Inflammatory macrophage (primary cell): ENCODE measurements at regions not wholly inside any gene's neighbourhood (a gene's known extent, or its start where the extent isn't known, plus 50 kb on each side); places are given as distances from the start of the nearest gene placed in this dataset.

Source experiments
- DNase-seq, 2 donors: peaks; one replicate each; pipeline ENCODE4 v3.0.0-alpha.2; 2020 to 2022

DNA sequence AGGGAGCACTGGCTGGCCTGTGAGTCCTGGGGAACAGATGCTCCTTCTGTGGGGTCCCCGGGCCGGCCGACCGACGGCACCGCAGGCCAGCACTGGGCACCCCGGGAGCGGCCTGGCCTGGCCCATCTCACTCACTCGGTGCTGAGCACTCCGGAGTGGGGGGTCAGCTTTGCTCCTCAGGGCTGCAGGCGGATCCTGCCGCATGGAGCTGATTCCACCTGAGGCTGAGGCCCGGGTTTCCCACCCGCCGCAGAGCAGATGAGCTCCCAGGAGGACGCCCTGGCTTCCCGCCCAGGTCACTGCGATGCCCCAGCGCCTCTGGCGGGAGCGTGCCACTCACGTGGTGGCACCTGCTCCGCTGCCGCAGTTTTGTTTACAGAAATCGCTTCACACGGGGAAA lies 418.6 kb downstream of the GALR1 start:
- DNase-seq = no peak

DNA sequence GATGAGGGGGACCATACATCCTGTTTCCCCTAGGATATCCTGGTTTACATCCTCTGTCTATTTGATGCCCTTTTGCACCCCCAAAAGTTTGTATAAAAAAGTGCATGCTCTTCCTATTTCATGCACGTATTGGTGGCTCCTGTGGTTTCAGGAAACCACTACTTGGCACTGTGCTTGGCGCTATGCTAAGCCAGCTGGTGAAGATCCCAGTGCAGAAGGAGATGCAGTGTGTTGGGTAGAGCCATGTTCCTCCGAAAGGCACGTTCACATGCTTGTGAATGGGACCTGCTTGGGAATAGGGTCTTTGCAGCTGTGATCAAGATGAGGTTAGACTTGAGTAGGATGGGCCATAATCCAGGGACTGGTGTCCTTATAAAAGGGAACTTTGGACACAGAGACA lies 419.7 kb downstream of the GALR1 start:
- no peak for DNase-seq

DNA sequence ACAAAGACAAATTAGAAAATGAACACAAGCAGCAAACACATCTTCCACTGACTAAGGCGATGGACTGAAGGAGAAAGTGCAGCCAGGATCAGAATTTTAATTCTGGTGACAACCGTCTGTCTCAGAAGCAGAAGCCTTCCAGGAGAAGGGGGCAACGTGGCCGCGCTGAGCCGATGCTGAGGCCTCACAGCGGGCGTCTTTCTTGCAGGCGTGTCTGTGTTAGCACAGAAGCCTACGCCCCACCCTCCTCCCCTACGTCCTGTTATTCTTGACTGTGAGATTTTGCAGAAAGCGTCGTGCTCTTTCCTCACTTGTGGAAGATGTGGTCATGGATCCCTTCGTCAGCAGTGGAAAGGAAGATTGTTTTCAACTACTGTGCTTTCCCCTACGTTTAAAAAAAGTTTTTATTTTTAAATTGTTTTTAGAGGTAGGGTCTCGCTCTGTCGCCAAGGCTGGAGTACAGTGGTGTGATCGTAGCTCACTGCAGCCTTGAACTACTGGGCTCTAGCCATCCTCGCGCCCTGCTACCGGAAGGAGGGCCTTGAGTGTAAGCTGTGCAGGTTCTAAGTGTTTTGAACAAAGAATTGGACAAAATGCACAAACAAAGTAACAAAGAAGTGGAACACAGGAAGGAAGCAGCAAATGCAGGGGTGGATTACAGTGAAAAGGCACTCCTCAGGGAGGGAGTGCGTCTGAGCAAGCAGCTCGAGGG lies 422.0 kb downstream of the GALR1 start:
- DNase-seq = no peak

DNA sequence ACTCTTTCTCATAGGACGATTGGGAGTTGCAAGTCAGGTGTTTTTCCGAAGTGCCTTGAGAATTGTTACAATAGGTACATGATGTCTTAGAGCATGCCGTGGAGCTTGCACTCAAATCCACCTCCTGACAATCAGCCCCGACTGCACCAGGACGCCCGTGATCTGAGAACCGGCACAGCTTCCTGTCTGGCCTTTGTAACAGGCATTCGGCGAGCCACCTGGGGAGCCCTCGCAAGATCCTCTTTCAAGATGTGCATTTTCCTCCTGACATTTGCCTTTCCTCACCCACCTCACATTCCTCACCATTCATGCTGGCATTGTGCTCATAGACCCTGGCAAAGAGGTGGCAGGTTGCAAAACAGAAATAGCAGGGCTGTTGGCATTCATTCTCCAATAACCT lies 427.3 kb downstream of the GALR1 start:
- DNase-seq = no peak

DNA sequence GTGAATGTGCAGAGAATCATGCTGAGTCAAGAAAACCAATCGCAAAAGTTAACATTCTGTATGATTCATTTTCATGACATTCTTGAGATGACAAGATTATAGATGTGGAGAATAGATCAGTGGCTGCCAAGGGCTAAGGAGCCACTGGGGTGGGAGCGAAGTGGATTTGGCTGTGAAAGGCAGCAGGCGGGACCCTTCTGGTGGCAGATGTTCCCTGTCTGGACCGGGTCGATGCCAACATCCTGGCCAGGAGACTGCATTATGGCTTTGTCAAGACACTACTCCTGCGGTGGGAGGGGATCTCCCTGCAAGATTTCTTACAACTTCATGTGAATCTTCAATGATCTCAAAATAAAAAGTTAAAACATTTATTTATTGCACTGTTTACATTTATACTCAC lies 427.9 kb downstream of the GALR1 start:
- DNase-seq = no peak

DNA sequence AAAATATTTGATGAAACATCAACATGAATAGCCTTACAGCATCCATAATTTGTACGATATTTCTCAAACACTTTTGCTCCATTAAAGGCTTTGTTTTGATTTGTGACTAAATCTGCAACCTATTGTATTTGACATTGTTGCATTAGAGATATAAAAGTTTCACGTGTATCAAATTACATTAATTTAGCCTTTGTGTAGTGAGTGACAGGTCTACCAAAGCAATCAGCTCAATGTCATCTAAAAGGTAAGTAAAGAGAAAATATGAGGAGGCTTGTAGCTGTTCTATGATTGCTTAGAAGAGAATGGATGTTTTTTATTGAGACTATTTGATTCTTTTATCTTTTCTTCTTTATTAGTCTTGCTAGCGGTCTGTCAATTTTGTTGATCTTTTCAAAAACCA lies 430.2 kb downstream of the GALR1 start:
- no peak for DNase-seq

DNA sequence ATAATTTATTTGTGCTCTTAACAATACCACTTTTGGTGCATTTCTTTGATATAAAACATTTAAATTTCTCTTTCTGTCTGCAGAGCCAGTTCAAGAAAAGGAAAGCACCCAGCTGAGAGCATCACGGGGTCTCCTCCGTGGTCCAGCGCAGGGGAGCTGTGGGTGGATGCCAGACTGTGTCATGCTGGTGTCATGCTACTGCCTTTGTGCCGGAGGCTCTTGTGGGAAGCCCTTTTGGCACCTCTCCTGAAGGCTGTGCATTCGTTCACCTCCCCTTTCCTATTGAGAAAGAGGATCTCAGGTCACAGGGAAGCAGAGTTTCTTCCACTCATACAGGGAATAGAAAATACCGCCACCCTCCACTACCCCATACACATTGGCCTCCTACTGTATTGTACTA lies 450.4 kb downstream of the GALR1 start:
- DNase-seq = no peak

DNA sequence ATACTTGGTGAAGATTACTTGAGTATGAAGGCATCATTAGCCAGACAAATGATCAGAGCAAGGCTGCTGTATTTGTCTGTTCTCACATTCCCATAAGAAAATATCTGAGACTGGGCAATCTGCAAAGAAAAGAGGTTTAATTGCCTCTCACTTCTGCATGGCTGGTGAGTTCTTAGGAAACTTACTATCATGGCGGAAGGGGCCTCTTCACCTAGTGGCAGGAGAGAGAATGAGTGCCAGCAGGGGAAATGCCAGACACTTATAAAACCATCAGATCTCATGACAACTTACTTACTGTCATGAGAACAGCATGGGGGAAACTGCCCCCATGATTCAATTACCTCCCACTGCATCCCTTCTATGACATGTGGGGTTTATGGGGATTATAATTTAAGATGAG lies 452.3 kb downstream of the GALR1 start:
- no peak for DNase-seq

DNA sequence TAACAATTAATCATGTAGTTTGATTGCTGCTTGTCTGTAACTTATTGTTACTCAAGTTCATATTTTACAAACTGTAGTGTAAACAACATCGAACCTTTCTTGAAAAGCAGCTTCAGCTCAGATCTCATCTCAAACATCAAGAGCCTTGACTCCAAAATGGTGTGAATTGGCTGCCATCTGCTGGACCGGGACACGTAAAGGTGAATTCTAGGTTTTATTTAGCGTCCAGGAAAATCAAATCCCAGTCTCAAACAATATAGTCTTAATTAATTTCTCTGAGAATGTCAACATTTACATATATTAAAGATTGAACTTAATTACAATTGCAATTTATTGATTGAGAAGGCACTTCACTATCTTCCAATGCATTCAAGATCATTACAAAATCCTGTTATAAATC lies 453.0 kb downstream of the GALR1 start:
- peak in 1 of 2 donors; percentile 1 for DNase-seq

DNA sequence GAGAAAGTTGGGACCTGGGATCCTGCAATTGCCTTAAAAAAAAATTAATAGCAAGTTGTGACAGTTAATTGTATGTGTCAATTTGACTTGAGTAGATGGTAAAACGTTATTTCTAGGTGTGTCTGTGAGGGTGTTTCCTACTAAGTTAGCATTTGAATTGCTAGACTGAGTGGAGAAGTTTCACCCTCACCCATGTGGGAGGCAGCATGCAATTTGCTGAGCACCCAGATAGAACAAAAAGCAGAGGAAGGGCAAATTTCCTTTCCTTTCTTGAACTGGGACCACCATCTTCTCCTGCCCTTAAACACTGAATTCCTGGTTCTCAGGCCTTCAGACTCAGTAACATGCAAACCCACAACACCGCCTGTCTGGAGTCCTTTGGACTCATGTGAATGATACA lies 455.7 kb downstream of the GALR1 start:
- DNase-seq = no peak

DNA sequence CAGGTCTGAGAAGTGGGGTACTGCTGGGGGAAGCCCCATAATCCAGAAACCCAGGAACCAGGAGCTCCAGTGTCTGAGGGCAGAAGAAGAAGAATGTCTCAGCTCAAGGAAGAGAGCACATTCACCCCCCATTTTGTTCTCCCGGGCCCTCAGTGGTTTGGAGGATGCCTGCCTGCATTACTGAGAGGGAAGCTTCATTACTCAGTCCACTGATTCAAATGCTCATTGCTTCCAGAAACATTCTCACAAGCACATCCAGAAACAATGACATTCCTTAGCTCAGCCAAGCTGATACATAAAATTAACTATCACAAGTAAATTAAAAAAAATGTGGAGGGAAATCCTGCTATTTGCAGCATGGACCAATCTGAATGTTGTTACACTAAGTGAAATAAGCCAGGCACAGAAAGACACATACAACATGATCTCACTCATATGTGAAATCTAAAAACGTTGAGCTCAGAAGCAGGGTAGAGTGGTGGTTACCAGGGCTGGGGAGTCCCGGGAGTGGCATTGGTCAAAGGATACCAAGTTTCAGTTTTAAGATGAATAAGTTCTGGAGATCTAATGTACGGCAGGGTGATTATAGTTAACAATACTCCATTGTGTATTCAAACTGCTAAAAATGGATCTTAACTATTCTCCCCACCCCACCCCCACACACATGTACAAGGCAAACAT lies 459.3 kb downstream of the GALR1 start:
- no peak for DNase-seq

DNA sequence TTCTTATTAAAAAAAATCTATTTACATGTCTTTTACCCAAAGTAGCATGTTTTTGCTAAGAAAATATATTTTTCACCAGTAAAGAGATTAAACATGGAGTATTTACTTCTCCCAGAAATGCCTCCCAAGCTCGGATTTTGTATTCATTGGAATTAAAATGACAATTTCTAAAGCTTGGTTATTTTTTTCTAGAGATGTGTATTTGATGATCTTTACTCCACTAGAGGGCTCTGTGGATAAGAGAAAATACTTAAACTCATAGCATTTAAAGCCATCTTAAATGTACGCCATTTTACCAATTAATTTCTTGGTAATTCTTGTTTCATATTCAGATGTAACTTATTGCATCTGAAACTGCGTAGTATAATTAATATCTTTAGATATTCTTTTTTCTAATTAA lies 461.4 kb downstream of the GALR1 start:
- DNase-seq = no peak

DNA sequence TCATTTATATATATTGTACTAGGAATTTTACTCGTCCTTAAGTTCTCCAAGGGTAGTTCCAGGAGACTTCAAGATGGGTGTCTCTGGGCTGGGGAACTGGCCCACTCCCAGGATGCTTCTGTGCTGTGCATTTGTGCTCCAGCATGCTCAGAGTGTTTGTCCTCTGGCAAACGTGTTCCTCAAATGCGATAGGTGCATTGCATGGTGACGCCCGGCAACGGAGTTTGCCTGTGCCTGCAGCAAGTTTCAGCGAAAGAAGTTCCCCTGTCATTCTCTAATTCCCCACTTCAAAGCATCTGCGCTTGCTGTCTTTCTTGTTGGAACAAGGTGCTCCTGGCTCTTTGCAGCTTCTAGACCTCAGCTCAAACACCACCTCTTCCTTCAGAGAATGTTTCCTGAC lies 465.1 kb downstream of the GALR1 start:
- DNase-seq = no peak

DNA sequence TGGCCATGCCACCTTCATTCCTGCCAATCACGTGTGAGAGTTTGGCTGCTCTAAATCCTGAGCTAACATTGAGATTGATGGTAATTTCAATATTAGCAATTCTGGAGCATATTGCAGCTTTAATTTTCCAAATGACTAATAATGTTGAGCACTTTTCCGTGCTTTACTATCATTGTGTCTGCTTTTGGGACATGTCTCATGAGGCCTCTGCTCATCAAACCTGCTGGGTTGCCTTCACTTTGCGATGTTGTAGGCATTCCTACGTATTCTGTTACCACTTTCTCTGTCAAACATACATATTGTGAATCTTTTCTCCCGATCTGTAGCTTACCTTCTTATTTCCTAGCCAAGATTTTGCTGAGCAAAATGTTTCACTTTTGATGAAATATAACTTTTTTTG lies 466.6 kb downstream of the GALR1 start:
- DNase-seq = no peak

DNA sequence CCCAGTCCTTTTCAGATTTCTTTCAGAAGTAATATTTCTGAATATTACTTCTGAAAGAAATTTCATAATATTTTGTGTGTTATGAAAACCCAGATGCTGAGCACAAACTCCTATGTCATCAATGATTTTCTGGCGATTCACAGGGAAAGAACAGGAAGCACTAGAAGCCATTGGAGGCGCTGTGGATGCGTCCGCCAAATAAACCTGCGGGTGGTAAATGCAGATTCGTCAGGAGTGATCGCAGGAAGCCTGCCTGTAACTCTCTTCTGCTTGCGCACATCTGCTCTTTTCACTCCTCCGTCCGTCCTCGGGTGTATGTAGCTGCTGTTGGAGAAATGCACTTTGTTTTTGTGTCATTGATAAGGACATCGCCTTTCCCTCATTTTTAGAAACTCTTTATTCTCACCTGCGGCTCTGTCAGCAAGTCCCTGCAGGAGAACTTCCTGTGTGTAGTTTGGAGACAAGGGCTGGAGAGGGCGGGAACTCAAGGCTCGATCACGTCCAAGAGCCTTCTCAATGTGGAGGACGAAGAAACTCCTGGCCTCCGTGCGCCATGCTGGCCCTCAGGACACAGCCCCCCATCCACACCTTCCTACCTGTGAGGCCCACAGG lies 483.8 kb downstream of the GALR1 start:
- DNase-seq = no peak

DNA sequence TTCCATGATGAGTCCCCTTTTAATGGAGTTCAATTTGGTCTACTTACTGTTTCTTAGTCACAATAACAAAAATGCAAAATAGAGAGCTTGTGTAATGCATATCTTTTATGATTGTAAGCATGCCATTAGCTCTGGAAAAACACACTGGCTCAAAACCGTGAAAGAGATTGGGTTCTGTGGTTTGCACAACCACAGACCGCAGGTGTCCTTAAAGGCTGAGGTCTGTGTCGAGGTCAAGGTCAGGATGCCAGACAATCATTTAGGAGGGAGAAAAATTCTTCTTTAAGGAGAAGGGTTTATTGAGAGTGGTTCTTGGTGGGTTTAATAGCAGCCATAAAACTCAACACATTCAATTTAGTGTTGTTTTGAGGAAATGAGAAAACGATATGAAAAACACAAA lies 487.2 kb downstream of the GALR1 start:
- DNase-seq = no peak

DNA sequence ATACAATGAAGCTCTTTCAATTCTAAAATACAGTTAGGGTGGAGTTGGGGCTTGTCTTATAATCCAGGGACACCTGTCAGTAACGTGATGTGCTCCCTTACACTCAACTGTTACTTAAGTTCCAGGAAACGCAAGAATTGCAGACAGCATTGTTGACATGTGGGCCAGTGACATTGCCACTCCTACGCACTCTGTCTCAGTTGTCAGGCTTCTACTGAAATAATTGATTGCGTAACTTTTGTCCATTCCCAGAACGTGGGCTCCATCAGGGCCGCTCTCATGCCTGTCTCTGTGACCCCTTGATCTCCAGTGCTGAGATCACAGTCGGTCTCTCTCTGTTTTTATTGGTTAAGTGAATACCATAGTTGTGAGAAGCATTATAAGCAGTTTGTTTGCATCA lies 487.8 kb downstream of the GALR1 start:
- DNase-seq = no peak

DNA sequence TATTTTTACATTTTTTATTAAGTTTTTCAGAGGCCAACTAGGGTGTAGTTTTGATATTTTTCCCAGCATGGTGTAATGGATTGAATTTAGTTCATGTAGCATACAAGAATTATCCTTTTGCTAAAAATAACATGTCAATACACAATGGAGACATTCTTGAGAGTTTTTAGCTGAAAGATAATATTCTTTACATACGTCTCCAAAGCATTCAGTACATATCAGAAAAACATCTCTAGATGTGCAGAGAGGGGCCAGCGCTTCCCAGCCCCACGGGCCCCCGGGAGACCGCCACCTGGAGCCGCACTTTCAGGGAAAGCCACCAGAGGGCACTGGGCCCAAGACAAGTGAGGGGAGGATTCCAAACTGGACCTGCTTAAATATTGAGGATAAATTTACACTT lies 499.4 kb downstream of the GALR1 start:
- DNase-seq = no peak

DNA sequence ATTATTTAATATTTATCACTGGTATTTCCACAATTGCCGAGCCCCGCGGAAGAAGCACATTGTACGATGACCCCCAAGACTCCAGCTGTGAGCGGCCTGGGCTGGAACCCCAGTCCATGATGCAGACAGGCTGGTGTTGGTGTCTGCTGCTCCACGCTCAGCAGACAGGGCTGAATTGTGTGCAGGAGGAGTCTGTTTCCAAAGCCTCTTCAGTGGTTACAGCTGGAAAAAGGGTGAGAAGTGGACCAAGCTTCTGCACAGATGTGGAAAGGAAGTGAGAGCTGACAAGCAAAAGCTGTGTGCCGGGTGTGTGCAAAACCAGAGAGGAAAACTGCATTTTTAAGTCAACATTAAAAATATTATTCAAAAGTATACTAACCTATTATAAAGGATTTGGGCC lies 500.4 kb downstream of the GALR1 start:
- DNase-seq = no peak

DNA sequence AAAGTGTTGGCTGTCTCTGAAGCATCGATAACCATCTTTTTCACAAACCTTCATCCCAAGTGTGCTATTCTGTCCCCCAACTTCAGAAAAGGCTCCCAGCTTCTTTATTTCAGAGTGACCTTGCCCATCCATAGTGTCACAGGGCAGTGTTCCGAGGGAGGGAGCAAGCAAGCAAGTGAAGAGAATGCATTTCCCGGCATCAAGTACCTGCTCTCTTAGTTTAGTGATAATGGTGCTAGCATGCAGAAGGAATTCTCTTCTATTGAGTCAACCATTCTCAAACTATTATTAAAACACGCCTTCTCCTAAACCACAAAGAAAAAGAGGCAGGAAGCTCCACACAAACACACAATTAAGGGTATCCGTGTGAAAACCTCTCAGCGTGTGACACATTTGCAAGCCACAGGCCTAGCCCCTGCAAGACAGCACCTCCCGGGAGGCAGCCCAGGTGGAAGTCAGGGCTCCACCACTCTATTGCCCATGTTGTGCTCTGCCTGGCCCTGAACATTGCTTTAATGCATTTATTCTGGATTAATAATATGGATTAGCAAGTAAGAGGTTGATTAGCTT lies 504.9 kb downstream of the GALR1 start:
- no peak for DNase-seq

DNA sequence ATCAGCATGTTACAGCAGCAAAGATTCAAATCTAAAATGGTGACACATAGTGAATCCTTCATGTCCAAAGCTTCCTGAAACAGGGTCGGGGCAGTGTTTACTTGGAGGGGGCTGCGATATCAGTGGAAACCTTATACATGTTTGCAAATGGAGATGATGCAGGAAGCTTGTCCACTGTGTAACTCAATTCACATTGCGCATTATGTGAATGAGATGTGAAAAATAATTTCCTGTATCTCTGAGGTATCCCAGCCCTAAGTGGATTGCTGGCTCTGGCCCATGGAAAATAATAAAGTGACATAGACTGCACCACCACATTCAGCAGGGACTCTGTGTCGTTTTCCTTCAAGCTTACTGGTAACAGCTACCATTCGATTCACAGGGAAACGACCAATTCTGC lies 505.5 kb downstream of the GALR1 start:
- DNase-seq = no peak

DNA sequence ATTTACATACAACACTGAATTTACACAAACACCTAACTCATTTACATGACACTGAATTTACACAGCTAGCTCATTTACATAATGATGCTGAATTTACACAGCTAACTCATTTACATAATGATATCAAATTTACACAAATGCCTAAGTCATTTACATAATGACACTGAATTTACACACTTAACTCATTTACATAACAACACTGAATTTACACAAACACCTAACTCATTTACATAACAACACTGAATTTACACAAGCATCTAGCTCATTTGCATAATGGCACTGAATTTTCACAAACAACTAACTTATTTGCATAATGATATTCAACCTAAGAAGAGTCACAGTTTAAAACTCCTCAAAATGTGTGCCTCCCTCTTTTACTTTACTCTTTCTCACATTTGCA lies 511.7 kb downstream of the GALR1 start:
- DNase-seq = no peak

DNA sequence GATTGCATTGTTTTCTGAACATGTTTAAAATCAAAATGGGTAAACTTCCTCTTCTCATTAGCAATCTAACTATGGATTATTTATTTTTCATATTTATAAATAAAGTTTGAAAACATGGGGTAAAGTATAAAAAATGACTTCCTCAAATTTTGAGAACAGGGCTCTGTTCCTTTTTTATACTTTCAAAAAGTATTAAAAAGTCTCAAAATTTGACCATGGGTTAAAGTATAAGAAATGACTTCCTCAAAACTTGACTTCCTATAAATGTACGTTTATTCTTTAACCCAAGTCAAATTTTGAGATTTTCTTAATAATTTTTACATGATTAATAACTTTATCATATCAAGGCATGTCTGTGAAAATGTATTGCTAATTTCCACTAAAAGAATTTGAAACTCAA lies 512.4 kb downstream of the GALR1 start:
- peak in 1 of 2 donors; percentile 37 for DNase-seq

DNA sequence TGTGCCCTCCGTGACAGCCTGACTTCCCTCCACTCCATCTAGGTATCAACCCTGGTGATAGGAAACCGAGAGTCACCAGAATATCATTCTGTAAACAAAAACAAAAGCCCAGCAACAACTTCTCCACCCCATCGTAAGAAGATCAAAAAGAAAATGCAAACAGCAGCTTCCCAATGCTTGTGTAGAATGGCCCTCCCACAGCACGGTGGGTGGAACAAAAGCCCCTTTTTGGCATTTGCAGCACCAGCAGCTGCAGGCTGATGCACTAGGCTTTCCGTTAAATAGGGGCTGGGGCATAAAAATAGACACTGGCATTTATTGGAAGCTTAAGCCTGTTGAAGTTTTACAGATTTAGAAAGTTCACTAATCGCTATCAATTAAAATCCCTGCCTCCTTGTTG lies 513.0 kb downstream of the GALR1 start:
- no peak for DNase-seq
